ENCODE measurements at regions not wholly inside any gene's neighbourhood (a gene's known extent, or its start where the extent isn't known, plus 50 kb on each side); places are given as distances from the start of the nearest gene placed in this dataset.

- no peak overlapping the region for H3K4me3 ChIP-seq (ENCODE audit: low read depth, low read length)
Measured at GRCh38 chr7:52980129-52980528, 55.3 kb upstream of the POM121L12 start.

- H3K4me3 ChIP-seq (ENCODE audit: low read depth, low read length) = no peak overlapping the region
Measured at GRCh38 chr7:52973126-52973525, 62.3 kb upstream of the POM121L12 start.

- H3K4me3 ChIP-seq (ENCODE audit: low read depth, low read length) = no peak overlapping the region
Measured at GRCh38 chr7:52962402-52963076, 72.9 kb upstream of the POM121L12 start.

GRCh38 chr7:52961084-52961483, 74.3 kb upstream of the POM121L12 start:
- H3K4me3 ChIP-seq (ENCODE audit: low read depth, low read length) = no peak overlapping the region

GRCh38 chr7:52959878-52960660, 75.4 kb upstream of the POM121L12 start:
- H3K4me3 ChIP-seq (ENCODE audit: low read depth, low read length) = no peak overlapping the region

GRCh38 chr7:52959336-52959735, 76.1 kb upstream of the POM121L12 start:
- H3K4me3 ChIP-seq (ENCODE audit: low read depth, low read length) = no peak overlapping the region

GRCh38 chr7:52958621-52959140, 76.8 kb upstream of the POM121L12 start:
- no peak overlapping the region for H3K4me3 ChIP-seq (ENCODE audit: low read depth, low read length)

- no peak overlapping the region for H3K4me3 ChIP-seq (ENCODE audit: low read depth, low read length)
Measured at GRCh38 chr7:52956379-52956915, 79.0 kb upstream of the POM121L12 start.

GRCh38 chr7:52955522-52955921, 79.9 kb upstream of the POM121L12 start:
- H3K4me3 ChIP-seq (ENCODE audit: low read depth, low read length) = no peak overlapping the region

GRCh38 chr7:52944921-52945320, 90.5 kb upstream of the POM121L12 start:
- no peak overlapping the region for H3K4me3 ChIP-seq (ENCODE audit: low read depth, low read length)

- H3K4me3 ChIP-seq (ENCODE audit: low read depth, low read length) = no peak overlapping the region
Measured at GRCh38 chr7:52940481-52940880, 95.0 kb upstream of the POM121L12 start.

GRCh38 chr7:52938455-52939133, 96.8 kb upstream of the POM121L12 start:
- no peak overlapping the region for H3K4me3 ChIP-seq (ENCODE audit: low read depth, low read length)

- no peak overlapping the region for H3K4me3 ChIP-seq (ENCODE audit: low read depth, low read length)
Measured at GRCh38 chr7:52936750-52937149, 98.7 kb upstream of the POM121L12 start.

GRCh38 chr7:52928591-52928990, 106.8 kb upstream of the POM121L12 start:
- H3K4me3 ChIP-seq (ENCODE audit: low read depth, low read length) = no peak overlapping the region

GRCh38 chr7:52925332-52925731, 110.1 kb upstream of the POM121L12 start:
- no peak overlapping the region for H3K4me3 ChIP-seq (ENCODE audit: low read depth, low read length)

GRCh38 chr7:52920977-52921376, 114.5 kb upstream of the POM121L12 start:
- no peak overlapping the region for H3K4me3 ChIP-seq (ENCODE audit: low read depth, low read length)

- H3K4me3 ChIP-seq (ENCODE audit: low read depth, low read length) = no peak overlapping the region
Measured at GRCh38 chr7:52917982-52918578, 117.4 kb upstream of the POM121L12 start.

GRCh38 chr7:52911795-52912194, 123.6 kb upstream of the POM121L12 start:
- H3K4me3 ChIP-seq (ENCODE audit: low read depth, low read length) = no peak overlapping the region

- H3K4me3 ChIP-seq (ENCODE audit: low read depth, low read length) = no peak overlapping the region
Measured at GRCh38 chr7:52911326-52911725, 124.1 kb upstream of the POM121L12 start.

GRCh38 chr7:52909935-52910334, 125.5 kb upstream of the POM121L12 start:
- H3K4me3 ChIP-seq (ENCODE audit: low read depth, low read length) = no peak overlapping the region

- no peak overlapping the region for H3K4me3 ChIP-seq (ENCODE audit: low read depth, low read length)
Measured at GRCh38 chr7:52909131-52909530, 126.3 kb upstream of the POM121L12 start.

Data from iPS-11a (cell line).